ENCODE measurements at regions not wholly inside any gene's neighbourhood (a gene's known extent, or its start where the extent isn't known, plus 50 kb on each side); places are given as distances from the start of the nearest gene placed in this dataset.

GRCh38 chr19:32053861-32054260 is 291.5 kb upstream of the ZNF507 start:
- TF ChIP-seq EZH2 (IDR thresholded peaks at IDR 0.05; ENCODE audit: insufficient read depth, low read length) = no peak
- TF ChIP-seq, protein P1, sequence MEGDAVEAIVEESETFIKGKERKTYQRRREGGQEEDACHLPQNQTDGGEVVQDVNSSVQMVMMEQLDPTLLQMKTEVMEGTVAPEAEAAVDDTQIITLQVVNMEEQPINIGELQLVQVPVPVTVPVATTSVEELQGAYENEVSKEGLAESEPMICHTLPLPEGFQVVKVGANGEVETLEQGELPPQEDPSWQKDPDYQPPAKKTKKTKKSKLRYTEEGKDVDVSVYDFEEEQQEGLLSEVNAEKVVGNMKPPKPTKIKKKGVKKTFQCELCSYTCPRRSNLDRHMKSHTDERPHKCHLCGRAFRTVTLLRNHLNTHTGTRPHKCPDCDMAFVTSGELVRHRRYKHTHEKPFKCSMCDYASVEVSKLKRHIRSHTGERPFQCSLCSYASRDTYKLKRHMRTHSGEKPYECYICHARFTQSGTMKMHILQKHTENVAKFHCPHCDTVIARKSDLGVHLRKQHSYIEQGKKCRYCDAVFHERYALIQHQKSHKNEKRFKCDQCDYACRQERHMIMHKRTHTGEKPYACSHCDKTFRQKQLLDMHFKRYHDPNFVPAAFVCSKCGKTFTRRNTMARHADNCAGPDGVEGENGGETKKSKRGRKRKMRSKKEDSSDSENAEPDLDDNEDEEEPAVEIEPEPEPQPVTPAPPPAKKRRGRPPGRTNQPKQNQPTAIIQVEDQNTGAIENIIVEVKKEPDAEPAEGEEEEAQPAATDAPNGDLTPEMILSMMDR (IDR thresholded peaks at IDR 0.05; ENCODE audit: insufficient read depth, low read depth, low read length) = no peak

Measured in astrocyte (in vitro differentiated cells and primary cell).